Testis (tissue), 2 donors: ENCODE measurements at regions not wholly inside any gene's neighbourhood (a gene's known extent, or its start where the extent isn't known, plus 50 kb on each side); places are given as distances from the start of the nearest gene placed in this dataset.

Source experiments
- POLR2A ChIP-seq: fragments of 450-650 bp; IDR thresholded peaks from one replicate; pipeline ENCODE4 v1.6.1; 2017; ENCODE audit warnings: antibody characterized with exemption, mild to moderate bottlenecking, moderate library complexity
- TF ChIP-seq, protein P1 (sequence below), 3 experiments: fragments of 450-650 bp in 2 of 3; fragments of 200-600 bp in 1 of 3; sonication (generic) in 1 of 3; IDR thresholded peaks; one replicate each; pipeline ENCODE4 v1.5.1; 2016 to 2019; ENCODE audit warnings: antibody characterized with exemption in 3 of 3, mild to moderate bottlenecking in 2 of 3, moderate library complexity in 1 of 3

DNA sequence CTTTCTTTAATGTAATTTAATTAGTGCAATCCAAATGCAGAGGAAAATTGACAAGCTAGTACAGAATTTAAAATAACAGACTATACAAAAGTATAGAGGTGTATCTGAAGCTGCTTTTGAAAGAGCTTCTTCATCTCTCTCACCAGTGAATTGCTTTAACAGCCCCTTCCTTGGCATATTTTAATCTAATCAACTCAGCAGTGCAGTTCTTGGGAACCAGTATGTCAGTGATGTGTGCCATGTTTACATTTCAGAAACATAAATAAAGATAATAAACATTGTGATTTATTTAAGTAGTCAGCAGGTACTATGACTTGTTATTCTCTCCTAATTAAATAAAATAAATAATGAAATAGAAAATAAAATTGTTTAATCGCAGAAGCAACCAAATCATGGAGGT is 1260.6 kb downstream of the NCAM2 start:
- TF ChIP-seq, protein P1, sequence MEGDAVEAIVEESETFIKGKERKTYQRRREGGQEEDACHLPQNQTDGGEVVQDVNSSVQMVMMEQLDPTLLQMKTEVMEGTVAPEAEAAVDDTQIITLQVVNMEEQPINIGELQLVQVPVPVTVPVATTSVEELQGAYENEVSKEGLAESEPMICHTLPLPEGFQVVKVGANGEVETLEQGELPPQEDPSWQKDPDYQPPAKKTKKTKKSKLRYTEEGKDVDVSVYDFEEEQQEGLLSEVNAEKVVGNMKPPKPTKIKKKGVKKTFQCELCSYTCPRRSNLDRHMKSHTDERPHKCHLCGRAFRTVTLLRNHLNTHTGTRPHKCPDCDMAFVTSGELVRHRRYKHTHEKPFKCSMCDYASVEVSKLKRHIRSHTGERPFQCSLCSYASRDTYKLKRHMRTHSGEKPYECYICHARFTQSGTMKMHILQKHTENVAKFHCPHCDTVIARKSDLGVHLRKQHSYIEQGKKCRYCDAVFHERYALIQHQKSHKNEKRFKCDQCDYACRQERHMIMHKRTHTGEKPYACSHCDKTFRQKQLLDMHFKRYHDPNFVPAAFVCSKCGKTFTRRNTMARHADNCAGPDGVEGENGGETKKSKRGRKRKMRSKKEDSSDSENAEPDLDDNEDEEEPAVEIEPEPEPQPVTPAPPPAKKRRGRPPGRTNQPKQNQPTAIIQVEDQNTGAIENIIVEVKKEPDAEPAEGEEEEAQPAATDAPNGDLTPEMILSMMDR (IDR thresholded peaks at IDR 0.05) = no peak
- no peak for TF ChIP-seq POLR2A
